ENCODE measurements at regions not wholly inside any gene's neighbourhood (a gene's known extent, or its start where the extent isn't known, plus 50 kb on each side); places are given as distances from the start of the nearest gene placed in this dataset.

- no peak for DNase-seq (ENCODE audit: low read depth)
- Histone ChIP-seq H3K27me3 (ENCODE audit: control insufficient read depth, insufficient read depth, low read length) (no peaks in the 10 kb centered on the region), H3K36me3 (ENCODE audit: control insufficient read depth, insufficient read depth, low read length) (no peaks in the 10 kb centered on the region), H3K4me3 (ENCODE audit: low read depth, low read length) (no peak overlapping the region)
- TF ChIP-seq CTCF (IDR thresholded peaks at IDR 0.05; ENCODE audit: insufficient read depth, low read length, poor library complexity, severe bottlenecking): no peak
Measured at GRCh38 chr1:219797683-219798082, 130.7 kb downstream of the SLC30A10 start.

- no peaks in the 10 kb centered on the region for H3K36me3 ChIP-seq (ENCODE audit: control insufficient read depth, insufficient read depth, low read length)
- DNase-seq (ENCODE audit: low read depth): no peak
- no peaks in the 10 kb centered on the region for H3K27me3 ChIP-seq (ENCODE audit: control insufficient read depth, insufficient read depth, low read length)
- no peak overlapping the region for H3K4me3 ChIP-seq (ENCODE audit: low read depth, low read length)
- TF ChIP-seq CTCF (IDR thresholded peaks at IDR 0.05; ENCODE audit: insufficient read depth, low read length, poor library complexity, severe bottlenecking): no peak
Measured at GRCh38 chr1:219797009-219797408, 131.3 kb downstream of the SLC30A10 start.

GRCh38 chr1:219795363-219795917 is 132.9 kb downstream of the SLC30A10 start:
- no peak overlapping the region for H3K4me3 ChIP-seq (ENCODE audit: low read depth, low read length)
- no peaks in the 10 kb centered on the region for H3K36me3 ChIP-seq (ENCODE audit: control insufficient read depth, insufficient read depth, low read length)
- H3K27me3 ChIP-seq (ENCODE audit: control insufficient read depth, insufficient read depth, low read length): no peaks in the 10 kb centered on the region
- TF ChIP-seq CTCF (IDR thresholded peaks at IDR 0.05; ENCODE audit: insufficient read depth, low read length, poor library complexity, severe bottlenecking): no peak
- DNase-seq (ENCODE audit: low read depth): no peak

- no peak for DNase-seq (ENCODE audit: low read depth)
- Histone ChIP-seq H3K36me3 (ENCODE audit: control insufficient read depth, insufficient read depth, low read length) (no peaks in the 10 kb centered on the region), H3K4me3 (ENCODE audit: low read depth, low read length) (no peak overlapping the region), H3K27me3 (ENCODE audit: control insufficient read depth, insufficient read depth, low read length) (no peaks in the 10 kb centered on the region)
- TF ChIP-seq CTCF (IDR thresholded peaks at IDR 0.05; ENCODE audit: insufficient read depth, low read length, poor library complexity, severe bottlenecking): no peak
Measured at GRCh38 chr1:219794085-219794743, 134.1 kb downstream of the SLC30A10 start.

- TF ChIP-seq CTCF (IDR thresholded peaks at IDR 0.05; ENCODE audit: insufficient read depth, low read length, poor library complexity, severe bottlenecking): no peak
- H3K27me3 ChIP-seq (ENCODE audit: control insufficient read depth, insufficient read depth, low read length): no peaks in the 10 kb centered on the region
- no peak for DNase-seq (ENCODE audit: low read depth)
- no peaks in the 10 kb centered on the region for H3K36me3 ChIP-seq (ENCODE audit: control insufficient read depth, insufficient read depth, low read length)
- H3K4me3 ChIP-seq (ENCODE audit: low read depth, low read length): no peak overlapping the region
Measured at GRCh38 chr1:219792337-219793021, 135.9 kb downstream of the SLC30A10 start.
